ENCODE measurements at regions not wholly inside any gene's neighbourhood (a gene's known extent, or its start where the extent isn't known, plus 50 kb on each side); places are given as distances from the start of the nearest gene placed in this dataset.
"Not testable (repeated sequence)": the region's sequence is repeated elsewhere in the genome, so short reads cannot be mapped to it uniquely, and the experiment has no call there.

- Histone ChIP-seq H3K9me3 (ENCODE audit: low read depth) (peaks cover 3% of the 10 kb centered on the region), H3K36me3 (ENCODE audit: low read depth) (no peaks in the 10 kb centered on the region), H3F3A (ENCODE audit: insufficient read depth) (no peaks in the 10 kb centered on the region), H4K20me1 (ENCODE audit: insufficient read depth) (no peaks in the 10 kb centered on the region), H3K27me3 (replicated peaks; ENCODE audit: insufficient read depth) (no peaks in the 10 kb centered on the region), H3K79me2 (ENCODE audit: insufficient read depth) (no peaks in the 10 kb centered on the region), H3K4me2 (ENCODE audit: unreplicated experiment) (no peak overlapping the region), H2AFZ (no peak overlapping the region), H3K27ac (no peak overlapping the region), H3K9me2 (ENCODE audit: insufficient read depth) (no peaks in the 10 kb centered on the region), H3K4me3 (no peak overlapping the region), H3K9ac (no peak overlapping the region), H3K4me1 (ENCODE audit: insufficient read depth) (no peaks in the 10 kb centered on the region)
- in situ Hi-C loops (cut with MboI), result no loop called here
- no peak for DNase-seq
- TF ChIP-seq EZH2phosphoT487 (IDR thresholded peaks at IDR 0.05; ENCODE audit: insufficient read depth, low read depth) (no peak), EZH2 (IDR thresholded peaks at IDR 0.05; ENCODE audit: insufficient read depth, poor library complexity, severe bottlenecking) (no peak)
These were observed 1270.0 kb downstream of the ARAP2 start for GRCh38 chr4:34974313-34974680.

- H2AFZ ChIP-seq; H3K4me1 ChIP-seq (ENCODE audit: insufficient read depth); H3K4me2 ChIP-seq (ENCODE audit: unreplicated experiment); H3K4me3 ChIP-seq; in situ Hi-C loops (cut with MboI); H3F3A ChIP-seq (ENCODE audit: insufficient read depth); H3K27ac ChIP-seq; H3K36me3 ChIP-seq (ENCODE audit: low read depth); H3K79me2 ChIP-seq (ENCODE audit: insufficient read depth); H3K9me2 ChIP-seq (ENCODE audit: insufficient read depth); H3K27me3 ChIP-seq (replicated peaks; ENCODE audit: insufficient read depth); H3K9ac ChIP-seq; H3K9me3 ChIP-seq (ENCODE audit: low read depth); H4K20me1 ChIP-seq (ENCODE audit: insufficient read depth): not testable (repeated sequence)
- WGBS, 2 experiments (ENCODE audit: low coverage in 1 of 2, low lambda C conversion rate in 2 of 2, missing lambda C conversion rate in 2 of 2), result 46 to 53% methylated on average over 8 of the region's 8 CpGs
- DNase-seq, result peak; percentile 14
These were observed 1223.1 kb downstream of the ARAP2 start for GRCh38 chr4:35021222-35021621.

- Histone ChIP-seq H3K36me3 (ENCODE audit: low read depth) (no peaks in the 10 kb centered on the region), H3F3A (ENCODE audit: insufficient read depth) (no peaks in the 10 kb centered on the region), H3K4me3 (no peak overlapping the region), H4K20me1 (ENCODE audit: insufficient read depth) (no peaks in the 10 kb centered on the region), H3K27me3 (replicated peaks; ENCODE audit: insufficient read depth) (no peaks in the 10 kb centered on the region), H3K4me1 (ENCODE audit: insufficient read depth) (no peaks in the 10 kb centered on the region), H3K9ac (no peak overlapping the region), H3K9me3 (ENCODE audit: low read depth) (no peaks in the 10 kb centered on the region), H2AFZ (no peak overlapping the region), H3K27ac (no peak overlapping the region), H3K79me2 (ENCODE audit: insufficient read depth) (no peaks in the 10 kb centered on the region), H3K4me2 (ENCODE audit: unreplicated experiment) (no peak overlapping the region), H3K9me2 (ENCODE audit: insufficient read depth) (no peaks in the 10 kb centered on the region)
- no peak for DNase-seq
- WGBS, 2 experiments (ENCODE audit: low coverage in 1 of 2, low lambda C conversion rate in 2 of 2, missing lambda C conversion rate in 2 of 2), result 11 to 18% methylated on average over 3 of the region's 3 CpGs
- in situ Hi-C loops (cut with MboI), result no loop called here
- TF ChIP-seq EZH2phosphoT487 (IDR thresholded peaks at IDR 0.05; ENCODE audit: insufficient read depth, low read depth), result no peak
- TF ChIP-seq EZH2 (IDR thresholded peaks at IDR 0.05; ENCODE audit: insufficient read depth, poor library complexity, severe bottlenecking), result no peak
These were observed 1219.0 kb downstream of the ARAP2 start for GRCh38 chr4:35025152-35025834.

- Histone ChIP-seq H3K27ac (no peak overlapping the region), H2AFZ (no peak overlapping the region), H3K79me2 (ENCODE audit: insufficient read depth) (no peaks in the 10 kb centered on the region), H3F3A (ENCODE audit: insufficient read depth) (no peaks in the 10 kb centered on the region), H3K4me3 (no peak overlapping the region), H3K4me2 (ENCODE audit: unreplicated experiment) (no peak overlapping the region), H3K9me2 (ENCODE audit: insufficient read depth) (no peaks in the 10 kb centered on the region), H4K20me1 (ENCODE audit: insufficient read depth) (no peaks in the 10 kb centered on the region), H3K36me3 (ENCODE audit: low read depth) (no peaks in the 10 kb centered on the region), H3K9ac (no peak overlapping the region), H3K27me3 (replicated peaks; ENCODE audit: insufficient read depth) (no peaks in the 10 kb centered on the region), H3K9me3 (ENCODE audit: low read depth) (no peaks in the 10 kb centered on the region), H3K4me1 (ENCODE audit: insufficient read depth) (no peaks in the 10 kb centered on the region)
- 55 to 60% methylated on average over 28 to 29 of the region's 29 CpGs for whole genome bisulfite sequencing, 2 experiments (ENCODE audit: low coverage in 1 of 2, low lambda C conversion rate in 2 of 2, missing lambda C conversion rate in 2 of 2)
- in situ Hi-C loops (cut with MboI), result no loop called here
- TF ChIP-seq EZH2phosphoT487 (IDR thresholded peaks at IDR 0.05; ENCODE audit: insufficient read depth, low read depth), result no peak
- no peak for TF ChIP-seq EZH2 (IDR thresholded peaks at IDR 0.05; ENCODE audit: insufficient read depth, poor library complexity, severe bottlenecking)
- no peak for DNase-seq
These were observed 1206.1 kb downstream of the ARAP2 start for GRCh38 chr4:35038079-35038805.
